ENCODE measurements at regions not wholly inside any gene's neighbourhood (a gene's known extent, or its start where the extent isn't known, plus 50 kb on each side); places are given as distances from the start of the nearest gene placed in this dataset.

GRCh38 chr2:216770050-216770449, 74.7 kb upstream of the IGFBP5 start:
- H3K4me3 ChIP-seq (ENCODE audit: low read depth, low read length) = no peak overlapping the region
- in situ Hi-C loops (cut with HindIII; ENCODE audit: low sequenced_read_pairs) = no loop called here
- TF ChIP-seq CTCF (IDR thresholded peaks at IDR 0.05; ENCODE audit: low read depth, low read length, missing control alignments) = no peak
- DNase-seq (ENCODE audit: low read depth) = no peak

GRCh38 chr2:216769626-216770025, 74.3 kb upstream of the IGFBP5 start:
- H3K4me3 ChIP-seq (ENCODE audit: low read depth, low read length) = no peak overlapping the region
- no peak for DNase-seq (ENCODE audit: low read depth)
- in situ Hi-C loops (cut with HindIII; ENCODE audit: low sequenced_read_pairs) = no loop called here
- TF ChIP-seq CTCF (IDR thresholded peaks at IDR 0.05; ENCODE audit: low read depth, low read length, missing control alignments) = no peak

GRCh38 chr2:216768908-216769411, 73.6 kb upstream of the IGFBP5 start:
- H3K4me3 ChIP-seq (ENCODE audit: low read depth, low read length) = no peak overlapping the region
- TF ChIP-seq CTCF (IDR thresholded peaks at IDR 0.05; ENCODE audit: low read depth, low read length, missing control alignments) = no peak
- DNase-seq (ENCODE audit: low read depth) = no peak
- in situ Hi-C loops (cut with HindIII; ENCODE audit: low sequenced_read_pairs) = no loop called here

GRCh38 chr2:216765761-216766262, 70.5 kb upstream of the IGFBP5 start:
- no peak for TF ChIP-seq CTCF (IDR thresholded peaks at IDR 0.05; ENCODE audit: low read depth, low read length, missing control alignments)
- in situ Hi-C loops (cut with HindIII; ENCODE audit: low sequenced_read_pairs) = no loop called here
- DNase-seq (ENCODE audit: low read depth) = no peak
- no peak overlapping the region for H3K4me3 ChIP-seq (ENCODE audit: low read depth, low read length)

GRCh38 chr2:216763396-216763795, 68.0 kb upstream of the IGFBP5 start:
- no peak for DNase-seq (ENCODE audit: low read depth)
- no peak overlapping the region for H3K4me3 ChIP-seq (ENCODE audit: low read depth, low read length)
- in situ Hi-C loops (cut with HindIII; ENCODE audit: low sequenced_read_pairs) = no loop called here

GRCh38 chr2:216761809-216762208, 66.5 kb upstream of the IGFBP5 start:
- no peak for DNase-seq (ENCODE audit: low read depth)
- in situ Hi-C loops (cut with HindIII; ENCODE audit: low sequenced_read_pairs) = no loop called here
- H3K4me3 ChIP-seq (ENCODE audit: low read depth, low read length) = no peak overlapping the region
- no peak for TF ChIP-seq CTCF (IDR thresholded peaks at IDR 0.05; ENCODE audit: low read depth, low read length, missing control alignments)

More at GRCh38 chr2:216763396-216763795, 68.0 kb upstream of the IGFBP5 start:
- TF ChIP-seq CTCF (IDR thresholded peaks at IDR 0.05; ENCODE audit: low read depth, low read length, missing control alignments) = no peak

All from astrocyte of the cerebellum (primary cell).